ENCODE measurements at regions not wholly inside any gene's neighbourhood (a gene's known extent, or its start where the extent isn't known, plus 50 kb on each side); places are given as distances from the start of the nearest gene placed in this dataset.

DNA sequence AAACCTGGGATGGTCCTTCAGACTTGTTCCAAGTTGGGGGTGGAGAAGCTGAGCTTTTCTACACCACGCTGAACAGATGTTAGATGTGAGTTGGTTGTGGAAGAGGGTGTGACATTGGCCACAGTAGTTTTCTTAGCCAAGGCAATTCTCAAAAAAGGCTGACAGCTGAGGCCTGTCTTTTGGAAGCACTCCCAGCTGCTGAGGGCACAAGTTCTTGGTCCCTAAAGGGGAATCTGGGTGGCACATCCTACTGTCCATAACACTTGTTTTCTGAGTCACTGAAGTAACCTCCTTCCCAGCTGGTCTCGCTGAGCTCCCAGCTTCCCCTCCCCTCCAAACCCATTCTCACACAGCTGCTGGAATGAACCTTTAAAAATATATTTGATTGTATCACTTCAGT is 375.7 kb upstream of the KIRREL3 start:
- intact Hi-C loops (cut with micrococcal nuclease): no loop called here
- Histone ChIP-seq H3K4me3 (replicated peaks in 1 of 3; ENCODE audit: insufficient read depth in 1 of 3, low read depth in 1 of 3, low read length in 3 of 3) (no peak overlapping the region), H3K27ac (ENCODE audit: insufficient read depth, low read depth, low read length) (no peak overlapping the region), H3K36me3 (ENCODE audit: control insufficient read depth in 2 of 2, extremely low read depth in 1 of 2, insufficient read depth in 2 of 2, low read length in 2 of 2) (no peaks in the 10 kb centered on the region), H3K9me1 (replicated peaks; ENCODE audit: control insufficient read depth, extremely low read depth, insufficient read depth, low read length) (no peaks in the 10 kb centered on the region), H3K4me1 (ENCODE audit: control insufficient read depth, extremely low read depth, insufficient read depth, low read length) (no peaks in the 10 kb centered on the region), H3K79me2 (ENCODE audit: control insufficient read depth, insufficient read depth, low read length) (no peaks in the 10 kb centered on the region), H3K9ac (replicated peaks; ENCODE audit: extremely low read depth, insufficient read depth, low read length) (no peak overlapping the region), H3K4me2 (ENCODE audit: insufficient read depth, low read length) (no peak overlapping the region), H4K20me1 (replicated peaks; ENCODE audit: control insufficient read depth, extremely low read depth, insufficient read depth, low read length) (no peaks in the 10 kb centered on the region), H3K9me3 (replicated peaks; ENCODE audit: control insufficient read depth, insufficient read depth, low read length) (peaks cover 3% of the 10 kb centered on the region), H2AFZ (ENCODE audit: low read depth, low read length) (no peak overlapping the region), H3K27me3 (ENCODE audit: control insufficient read depth in 2 of 2, insufficient read depth in 2 of 2, low read length in 2 of 2) (no peaks in the 10 kb centered on the region)
- CTCF ChIA-PET: no interaction called here
- POLR2A ChIA-PET: no interaction called here
- FAIRE-seq: no peak
- dilution Hi-C loops (cut with MboI; ENCODE audit: extremely low pct_ligation_motif_present, low sequenced_read_pairs): no loop called here
- DNase-seq (ENCODE audit: low read depth, low spot score): no peak
- no TSS peak for BruUV-seq (replicated peaks)
- TF ChIP-seq POLR2A (IDR thresholded peaks at IDR 0.05; ENCODE audit: low read depth, low read length) (no peak), EZH2 (IDR thresholded peaks at IDR 0.05; ENCODE audit: borderline replicate concordance, low read depth, low read length, severe bottlenecking) (no peak), POLR2AphosphoS5 (IDR thresholded peaks at IDR 0.05; ENCODE audit: insufficient read depth, low read depth, low read length) (no peak), GATA2 (IDR thresholded peaks at IDR 0.05; ENCODE audit: insufficient read depth, insufficient read length, low read depth, low read length) (no peak), MYC (IDR thresholded peaks at IDR 0.05; ENCODE audit: low read depth, low read length) (no peak), JUN (IDR thresholded peaks at IDR 0.05; ENCODE audit: borderline replicate concordance, insufficient read depth, insufficient read length, low read depth) (no peak), FOS (IDR thresholded peaks at IDR 0.05; ENCODE audit: borderline replicate concordance, insufficient read depth, low read length) (no peak)
- TF ChIP-seq, protein P1, sequence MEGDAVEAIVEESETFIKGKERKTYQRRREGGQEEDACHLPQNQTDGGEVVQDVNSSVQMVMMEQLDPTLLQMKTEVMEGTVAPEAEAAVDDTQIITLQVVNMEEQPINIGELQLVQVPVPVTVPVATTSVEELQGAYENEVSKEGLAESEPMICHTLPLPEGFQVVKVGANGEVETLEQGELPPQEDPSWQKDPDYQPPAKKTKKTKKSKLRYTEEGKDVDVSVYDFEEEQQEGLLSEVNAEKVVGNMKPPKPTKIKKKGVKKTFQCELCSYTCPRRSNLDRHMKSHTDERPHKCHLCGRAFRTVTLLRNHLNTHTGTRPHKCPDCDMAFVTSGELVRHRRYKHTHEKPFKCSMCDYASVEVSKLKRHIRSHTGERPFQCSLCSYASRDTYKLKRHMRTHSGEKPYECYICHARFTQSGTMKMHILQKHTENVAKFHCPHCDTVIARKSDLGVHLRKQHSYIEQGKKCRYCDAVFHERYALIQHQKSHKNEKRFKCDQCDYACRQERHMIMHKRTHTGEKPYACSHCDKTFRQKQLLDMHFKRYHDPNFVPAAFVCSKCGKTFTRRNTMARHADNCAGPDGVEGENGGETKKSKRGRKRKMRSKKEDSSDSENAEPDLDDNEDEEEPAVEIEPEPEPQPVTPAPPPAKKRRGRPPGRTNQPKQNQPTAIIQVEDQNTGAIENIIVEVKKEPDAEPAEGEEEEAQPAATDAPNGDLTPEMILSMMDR (IDR thresholded peaks at IDR 0.05; ENCODE audit: extremely low read depth in 1 of 2, insufficient read depth in 1 of 2, low read depth in 1 of 2, low read length in 2 of 2): no peak
- TF ChIP-seq, protein P2, sequence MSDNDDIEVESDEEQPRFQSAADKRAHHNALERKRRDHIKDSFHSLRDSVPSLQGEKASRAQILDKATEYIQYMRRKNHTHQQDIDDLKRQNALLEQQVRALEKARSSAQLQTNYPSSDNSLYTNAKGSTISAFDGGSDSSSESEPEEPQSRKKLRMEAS (IDR thresholded peaks at IDR 0.05; ENCODE audit: insufficient read depth, insufficient read length): no peak

Data from endothelial cell of umbilical vein (primary cell).